ENCODE measurements at regions not wholly inside any gene's neighbourhood (a gene's known extent, or its start where the extent isn't known, plus 50 kb on each side); places are given as distances from the start of the nearest gene placed in this dataset.

- H3K27ac ChIP-seq = no peak overlapping the region
These were observed 230.9 kb upstream of the CITED2 start for GRCh38 chr6:139605350-139605749.

GRCh38 chr6:139603581-139603980 lies 229.1 kb upstream of the CITED2 start:
- no peak overlapping the region for H3K27ac ChIP-seq

More at GRCh38 chr6:139605350-139605749, 230.9 kb upstream of the CITED2 start:
- no peak for TF ChIP-seq ZFX (IDR thresholded peaks at IDR 0.05; ENCODE audit: borderline replicate concordance)
- TF ChIP-seq CTCF (IDR thresholded peaks at IDR 0.05) = no peak

GRCh38 chr6:139602577-139602976 lies 228.1 kb upstream of the CITED2 start:
- no peak overlapping the region for H3K27ac ChIP-seq
- no peak for TF ChIP-seq ZFX (IDR thresholded peaks at IDR 0.05; ENCODE audit: borderline replicate concordance)
- no peak for TF ChIP-seq CTCF (IDR thresholded peaks at IDR 0.05)

More at GRCh38 chr6:139603581-139603980, 229.1 kb upstream of the CITED2 start:
- TF ChIP-seq CTCF (IDR thresholded peaks at IDR 0.05) = no peak
- TF ChIP-seq ZFX (IDR thresholded peaks at IDR 0.05; ENCODE audit: borderline replicate concordance) = no peak

GRCh38 chr6:139600919-139601475 lies 226.5 kb upstream of the CITED2 start:
- no peak for TF ChIP-seq CTCF (IDR thresholded peaks at IDR 0.05)
- TF ChIP-seq ZFX (IDR thresholded peaks at IDR 0.05; ENCODE audit: borderline replicate concordance) = no peak
- H3K27ac ChIP-seq = no peak overlapping the region

GRCh38 chr6:139600343-139600742 lies 225.9 kb upstream of the CITED2 start:
- H3K27ac ChIP-seq = no peak overlapping the region
- TF ChIP-seq ZFX (IDR thresholded peaks at IDR 0.05; ENCODE audit: borderline replicate concordance) = no peak
- TF ChIP-seq CTCF (IDR thresholded peaks at IDR 0.05) = no peak

- peak overlapping the region; percentile 36 for H3K27ac ChIP-seq
- TF ChIP-seq CTCF (IDR thresholded peaks at IDR 0.05) (no peak), ZFX (IDR thresholded peaks at IDR 0.05; ENCODE audit: borderline replicate concordance) (no peak)
These were observed 223.6 kb upstream of the CITED2 start for GRCh38 chr6:139597771-139598755.
